H1 (cell line): ENCODE measurements at regions not wholly inside any gene's neighbourhood (a gene's known extent, or its start where the extent isn't known, plus 50 kb on each side); places are given as distances from the start of the nearest gene placed in this dataset.

ENCODE experiments used
- HDAC6 ChIP-seq: IDR thresholded peaks from one replicate; pipeline ENCODE4 v1.7.1; 2012; ENCODE audit warnings: low read depth, mild to moderate bottlenecking, inconsistent platforms, low read length, moderate library complexity
- JUN ChIP-seq: IDR thresholded peaks from 2 replicates; pipeline ENCODE4 v1.6.1; 2011; ENCODE audit warnings: low read depth, mild to moderate bottlenecking, improper control_type of control experiment, low read length
- RAD21 ChIP-seq, 2 experiments: IDR thresholded peaks in 1 of 2; conservative IDR thresholded peaks in 1 of 2; 2 replicates each; pipeline ENCODE4 v1.6.1; 2011; ENCODE audit warnings: low read depth in 2 of 2, low read length in 2 of 2, improper control_type of control experiment in 1 of 2, inconsistent platforms in 1 of 2, mild to moderate bottlenecking in 1 of 2, moderate library complexity in 1 of 2
- SAP30 ChIP-seq: fragments of 300-600 bp; sonication (generic); IDR thresholded peaks from 2 replicates; pipeline ENCODE4 v1.7.1; 2012; ENCODE audit warnings: low read length, moderate library complexity, mild to moderate bottlenecking, inconsistent platforms; ENCODE audit not compliant: insufficient read depth, insufficient replicate concordance
- SIN3A ChIP-seq, 2 experiments: IDR thresholded peaks in 1 of 2; conservative IDR thresholded peaks in 1 of 2; 2 replicates each; pipeline ENCODE4 v1.6.1; 2011 to 2012; ENCODE audit warnings: low read length in 2 of 2, improper control_type of control experiment in 1 of 2, low read depth in 1 of 2, mild to moderate bottlenecking in 1 of 2
- SIRT6 ChIP-seq: IDR thresholded peaks from one replicate; pipeline ENCODE4 v1.7.1; 2012; ENCODE audit warnings: low read length, inconsistent platforms
- ZNF274 ChIP-seq: IDR thresholded peaks from 2 replicates; pipeline ENCODE4 v1.7.0; 2012; ENCODE audit warnings: low read length, borderline replicate concordance; ENCODE audit errors: extremely low read depth
- TF ChIP-seq, protein P1 (sequence below): fragments of 300-600 bp; sonication (generic); IDR thresholded peaks from 2 replicates; pipeline ENCODE4 v1.7.1; 2012; ENCODE audit warnings: low read length, moderate library complexity, mild to moderate bottlenecking, inconsistent platforms; ENCODE audit not compliant: insufficient replicate concordance

GRCh38 chr2:8076448-8077342, 605.2 kb upstream of the ID2 start (continued):
- TF ChIP-seq, protein P1, sequence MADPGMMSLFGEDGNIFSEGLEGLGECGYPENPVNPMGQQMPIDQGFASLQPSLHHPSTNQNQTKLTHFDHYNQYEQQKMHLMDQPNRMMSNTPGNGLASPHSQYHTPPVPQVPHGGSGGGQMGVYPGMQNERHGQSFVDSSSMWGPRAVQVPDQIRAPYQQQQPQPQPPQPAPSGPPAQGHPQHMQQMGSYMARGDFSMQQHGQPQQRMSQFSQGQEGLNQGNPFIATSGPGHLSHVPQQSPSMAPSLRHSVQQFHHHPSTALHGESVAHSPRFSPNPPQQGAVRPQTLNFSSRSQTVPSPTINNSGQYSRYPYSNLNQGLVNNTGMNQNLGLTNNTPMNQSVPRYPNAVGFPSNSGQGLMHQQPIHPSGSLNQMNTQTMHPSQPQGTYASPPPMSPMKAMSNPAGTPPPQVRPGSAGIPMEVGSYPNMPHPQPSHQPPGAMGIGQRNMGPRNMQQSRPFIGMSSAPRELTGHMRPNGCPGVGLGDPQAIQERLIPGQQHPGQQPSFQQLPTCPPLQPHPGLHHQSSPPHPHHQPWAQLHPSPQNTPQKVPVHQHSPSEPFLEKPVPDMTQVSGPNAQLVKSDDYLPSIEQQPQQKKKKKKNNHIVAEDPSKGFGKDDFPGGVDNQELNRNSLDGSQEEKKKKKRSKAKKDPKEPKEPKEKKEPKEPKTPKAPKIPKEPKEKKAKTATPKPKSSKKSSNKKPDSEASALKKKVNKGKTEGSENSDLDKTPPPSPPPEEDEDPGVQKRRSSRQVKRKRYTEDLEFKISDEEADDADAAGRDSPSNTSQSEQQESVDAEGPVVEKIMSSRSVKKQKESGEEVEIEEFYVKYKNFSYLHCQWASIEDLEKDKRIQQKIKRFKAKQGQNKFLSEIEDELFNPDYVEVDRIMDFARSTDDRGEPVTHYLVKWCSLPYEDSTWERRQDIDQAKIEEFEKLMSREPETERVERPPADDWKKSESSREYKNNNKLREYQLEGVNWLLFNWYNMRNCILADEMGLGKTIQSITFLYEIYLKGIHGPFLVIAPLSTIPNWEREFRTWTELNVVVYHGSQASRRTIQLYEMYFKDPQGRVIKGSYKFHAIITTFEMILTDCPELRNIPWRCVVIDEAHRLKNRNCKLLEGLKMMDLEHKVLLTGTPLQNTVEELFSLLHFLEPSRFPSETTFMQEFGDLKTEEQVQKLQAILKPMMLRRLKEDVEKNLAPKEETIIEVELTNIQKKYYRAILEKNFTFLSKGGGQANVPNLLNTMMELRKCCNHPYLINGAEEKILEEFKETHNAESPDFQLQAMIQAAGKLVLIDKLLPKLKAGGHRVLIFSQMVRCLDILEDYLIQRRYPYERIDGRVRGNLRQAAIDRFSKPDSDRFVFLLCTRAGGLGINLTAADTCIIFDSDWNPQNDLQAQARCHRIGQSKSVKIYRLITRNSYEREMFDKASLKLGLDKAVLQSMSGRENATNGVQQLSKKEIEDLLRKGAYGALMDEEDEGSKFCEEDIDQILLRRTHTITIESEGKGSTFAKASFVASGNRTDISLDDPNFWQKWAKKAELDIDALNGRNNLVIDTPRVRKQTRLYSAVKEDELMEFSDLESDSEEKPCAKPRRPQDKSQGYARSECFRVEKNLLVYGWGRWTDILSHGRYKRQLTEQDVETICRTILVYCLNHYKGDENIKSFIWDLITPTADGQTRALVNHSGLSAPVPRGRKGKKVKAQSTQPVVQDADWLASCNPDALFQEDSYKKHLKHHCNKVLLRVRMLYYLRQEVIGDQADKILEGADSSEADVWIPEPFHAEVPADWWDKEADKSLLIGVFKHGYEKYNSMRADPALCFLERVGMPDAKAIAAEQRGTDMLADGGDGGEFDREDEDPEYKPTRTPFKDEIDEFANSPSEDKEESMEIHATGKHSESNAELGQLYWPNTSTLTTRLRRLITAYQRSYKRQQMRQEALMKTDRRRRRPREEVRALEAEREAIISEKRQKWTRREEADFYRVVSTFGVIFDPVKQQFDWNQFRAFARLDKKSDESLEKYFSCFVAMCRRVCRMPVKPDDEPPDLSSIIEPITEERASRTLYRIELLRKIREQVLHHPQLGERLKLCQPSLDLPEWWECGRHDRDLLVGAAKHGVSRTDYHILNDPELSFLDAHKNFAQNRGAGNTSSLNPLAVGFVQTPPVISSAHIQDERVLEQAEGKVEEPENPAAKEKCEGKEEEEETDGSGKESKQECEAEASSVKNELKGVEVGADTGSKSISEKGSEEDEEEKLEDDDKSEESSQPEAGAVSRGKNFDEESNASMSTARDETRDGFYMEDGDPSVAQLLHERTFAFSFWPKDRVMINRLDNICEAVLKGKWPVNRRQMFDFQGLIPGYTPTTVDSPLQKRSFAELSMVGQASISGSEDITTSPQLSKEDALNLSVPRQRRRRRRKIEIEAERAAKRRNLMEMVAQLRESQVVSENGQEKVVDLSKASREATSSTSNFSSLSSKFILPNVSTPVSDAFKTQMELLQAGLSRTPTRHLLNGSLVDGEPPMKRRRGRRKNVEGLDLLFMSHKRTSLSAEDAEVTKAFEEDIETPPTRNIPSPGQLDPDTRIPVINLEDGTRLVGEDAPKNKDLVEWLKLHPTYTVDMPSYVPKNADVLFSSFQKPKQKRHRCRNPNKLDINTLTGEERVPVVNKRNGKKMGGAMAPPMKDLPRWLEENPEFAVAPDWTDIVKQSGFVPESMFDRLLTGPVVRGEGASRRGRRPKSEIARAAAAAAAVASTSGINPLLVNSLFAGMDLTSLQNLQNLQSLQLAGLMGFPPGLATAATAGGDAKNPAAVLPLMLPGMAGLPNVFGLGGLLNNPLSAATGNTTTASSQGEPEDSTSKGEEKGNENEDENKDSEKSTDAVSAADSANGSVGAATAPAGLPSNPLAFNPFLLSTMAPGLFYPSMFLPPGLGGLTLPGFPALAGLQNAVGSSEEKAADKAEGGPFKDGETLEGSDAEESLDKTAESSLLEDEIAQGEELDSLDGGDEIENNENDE: no peak
- TF ChIP-seq SIRT6: no peak
- TF ChIP-seq RAD21 (IDR thresholded peaks at IDR 0.05 in 1 of 2, conservative IDR thresholded peaks at IDR 0.05 in 1 of 2; ENCODE audit: low read depth in 2 of 2, low read length in 2 of 2): no peak
- TF ChIP-seq JUN: no peak
- TF ChIP-seq HDAC6: no peak
- no peak for TF ChIP-seq SAP30
- TF ChIP-seq SIN3A (conservative IDR thresholded peaks at IDR 0.05 in 1 of 2, IDR thresholded peaks at IDR 0.05 in 1 of 2; ENCODE audit: low read depth in 1 of 2, low read length in 2 of 2): no peak
- no peak for TF ChIP-seq ZNF274
